GM21529 (cell line): ENCODE measurements at regions not wholly inside any gene's neighbourhood (a gene's known extent, or its start where the extent isn't known, plus 50 kb on each side); places are given as distances from the start of the nearest gene placed in this dataset.

Experiments used
- ATAC-seq: cut with Tn5 transposase; IDR thresholded peaks from one replicate; pipeline ENCODE4 v1.9.1; 2021; ENCODE audit not compliant: unreplicated experiment

GRCh38 chr14:22391908-22392565 lies 197.0 kb downstream of the DAD1 start:
- peak; percentile 38 for ATAC-seq

GRCh38 chr14:22390824-22391461 lies 198.1 kb downstream of the DAD1 start:
- ATAC-seq = peak; percentile 42

- ATAC-seq = no peak
Observed at GRCh38 chr14:22390195-22390594, 198.8 kb downstream of the DAD1 start.

- ATAC-seq = no peak
Observed at GRCh38 chr14:22388669-22389595, 200.1 kb downstream of the DAD1 start.

- ATAC-seq = no peak
Observed at GRCh38 chr14:22387776-22388241, 201.2 kb downstream of the DAD1 start.

GRCh38 chr14:22386924-22387775 lies 201.9 kb downstream of the DAD1 start:
- ATAC-seq = no peak

- ATAC-seq = no peak
Observed at GRCh38 chr14:22384974-22385526, 204.0 kb downstream of the DAD1 start.

GRCh38 chr14:22384167-22384549 lies 204.9 kb downstream of the DAD1 start:
- ATAC-seq = peak; percentile 3

GRCh38 chr14:22383515-22384166 lies 205.4 kb downstream of the DAD1 start:
- ATAC-seq = peak; percentile 51

GRCh38 chr14:22382955-22383354 lies 206.1 kb downstream of the DAD1 start:
- ATAC-seq = no peak

- no peak for ATAC-seq
Observed at GRCh38 chr14:22382395-22382794, 206.6 kb downstream of the DAD1 start.

GRCh38 chr14:22381766-22382165 lies 207.3 kb downstream of the DAD1 start:
- no peak for ATAC-seq

GRCh38 chr14:22381408-22381760 lies 207.6 kb downstream of the DAD1 start:
- no peak for ATAC-seq

GRCh38 chr14:22380571-22381407 lies 208.2 kb downstream of the DAD1 start:
- no peak for ATAC-seq

- no peak for ATAC-seq
Observed at GRCh38 chr14:22379727-22380126, 209.3 kb downstream of the DAD1 start.

GRCh38 chr14:22378181-22378580 lies 210.8 kb downstream of the DAD1 start:
- no peak for ATAC-seq

GRCh38 chr14:22375321-22375930 lies 213.6 kb downstream of the DAD1 start:
- ATAC-seq = no peak

- no peak for ATAC-seq
Observed at GRCh38 chr14:22370084-22370847, 218.8 kb downstream of the DAD1 start.
